ENCODE measurements at regions not wholly inside any gene's neighbourhood (a gene's known extent, or its start where the extent isn't known, plus 50 kb on each side); places are given as distances from the start of the nearest gene placed in this dataset.

DNA sequence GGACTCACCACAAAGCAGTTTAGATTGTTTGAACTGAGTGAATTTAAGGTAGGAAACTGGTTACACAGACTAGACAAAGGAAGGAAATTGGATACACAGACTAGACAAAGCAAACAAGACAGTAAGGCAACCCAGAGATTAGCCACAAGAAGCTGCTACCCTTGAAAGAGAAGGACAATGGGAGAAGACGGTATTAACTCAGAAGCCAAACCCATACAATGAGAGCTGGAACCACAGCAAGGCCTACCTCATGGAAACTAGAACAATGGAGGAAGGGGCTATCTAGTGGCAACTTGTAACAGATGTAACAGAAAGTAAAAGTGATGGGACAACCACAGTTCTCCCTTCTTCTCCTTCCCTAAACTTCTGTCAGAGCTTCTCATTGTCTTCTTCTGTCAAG, 410.9 kb upstream of the SPRY2 start:
- Histone ChIP-seq H4K20me1 (ENCODE audit: insufficient read depth) (no peaks in the 10 kb centered on the region), H3K27ac (ENCODE audit: low read length) (no peak overlapping the region), H3F3A (ENCODE audit: insufficient read depth, low read length, poor library complexity, severe bottlenecking) (no peaks in the 10 kb centered on the region), H3K9ac (ENCODE audit: low read length) (no peak overlapping the region), H3K27me3 (ENCODE audit: insufficient read depth, low read depth, low read length) (no peaks in the 10 kb centered on the region), H3K9me2 (ENCODE audit: insufficient read depth, low read length) (no peaks in the 10 kb centered on the region), H3K79me2 (replicated peaks; ENCODE audit: insufficient read depth, low read length) (no peaks in the 10 kb centered on the region), H3K36me3 (ENCODE audit: insufficient read depth, low read length) (no peaks in the 10 kb centered on the region), H3K9me3 (ENCODE audit: low read length) (no peaks in the 10 kb centered on the region), H3K4me2 (ENCODE audit: low read length) (no peak overlapping the region), H2AFZ (ENCODE audit: low read depth, low read length) (no peak overlapping the region), H3K4me3 (ENCODE audit: low read length) (no peak overlapping the region)
- TF ChIP-seq MXI1 (conservative IDR thresholded peaks at IDR 0.05; ENCODE audit: poor library complexity, severe bottlenecking) (no peak), EZH2 (IDR thresholded peaks at IDR 0.05; ENCODE audit: borderline replicate concordance, insufficient read depth, low read length, poor library complexity, severe bottlenecking) (no peak), RAD21 (conservative IDR thresholded peaks at IDR 0.05) (no peak), CTCF (IDR thresholded peaks at IDR 0.05; ENCODE audit: poor library complexity, severe bottlenecking) (no peak), TAF1 (IDR thresholded peaks at IDR 0.05; ENCODE audit: low read depth) (no peak), REST (IDR thresholded peaks at IDR 0.05; ENCODE audit: borderline replicate concordance) (no peak), EP300 (conservative IDR thresholded peaks at IDR 0.05; ENCODE audit: poor library complexity, severe bottlenecking) (no peak), POLR2AphosphoS5 (IDR thresholded peaks at IDR 0.05) (no peak), SMC3 (conservative IDR thresholded peaks at IDR 0.05; ENCODE audit: poor library complexity) (no peak)

- H3K27me3 ChIP-seq (ENCODE audit: insufficient read depth, low read depth, low read length) = no peaks in the 10 kb centered on the region
- no peaks in the 10 kb centered on the region for H3K9me3 ChIP-seq (ENCODE audit: low read length)
- H3K4me3 ChIP-seq (ENCODE audit: low read length) = no peak overlapping the region
- no peaks in the 10 kb centered on the region for H3K79me2 ChIP-seq (replicated peaks; ENCODE audit: insufficient read depth, low read length)
- H4K20me1 ChIP-seq (ENCODE audit: insufficient read depth) = no peaks in the 10 kb centered on the region
- H3K36me3 ChIP-seq (ENCODE audit: insufficient read depth, low read length) = no peaks in the 10 kb centered on the region
- H3K27ac ChIP-seq (ENCODE audit: low read length) = no peak overlapping the region
- TF ChIP-seq TAF1 (IDR thresholded peaks at IDR 0.05; ENCODE audit: low read depth) = no peak
- no peak for TF ChIP-seq POLR2AphosphoS5 (IDR thresholded peaks at IDR 0.05)
- TF ChIP-seq MXI1 (conservative IDR thresholded peaks at IDR 0.05; ENCODE audit: poor library complexity, severe bottlenecking) = no peak
- H3F3A ChIP-seq (ENCODE audit: insufficient read depth, low read length, poor library complexity, severe bottlenecking) = no peaks in the 10 kb centered on the region
- H3K9ac ChIP-seq (ENCODE audit: low read length) = no peak overlapping the region
- no peaks in the 10 kb centered on the region for H3K9me2 ChIP-seq (ENCODE audit: insufficient read depth, low read length)
- no peak overlapping the region for H3K4me2 ChIP-seq (ENCODE audit: low read length)
- H2AFZ ChIP-seq (ENCODE audit: low read depth, low read length) = no peak overlapping the region
These were observed 403.4 kb upstream of the SPRY2 start for GRCh38 chr13:80744147-80744914.
